NOMO-1 treated with dmso at 0.1 percent for 144 hours (cell line): ENCODE measurements at regions not wholly inside any gene's neighbourhood (a gene's known extent, or its start where the extent isn't known, plus 50 kb on each side); places are given as distances from the start of the nearest gene placed in this dataset.

Source experiments
- DNase-seq: peaks from one replicate; lab custom pipeline; 2025; ENCODE audit not compliant: unreplicated experiment; lab: John Stamatoyannopoulos, UW

GRCh38 chr2:129778584-129778877, 200.9 kb upstream of the RAB6C start:
- no peak for DNase-seq

GRCh38 chr2:129779783-129780182, 199.7 kb upstream of the RAB6C start:
- DNase-seq: no peak

- DNase-seq: no peak
Measured at GRCh38 chr2:129780316-129781270, 198.9 kb upstream of the RAB6C start.

GRCh38 chr2:129781749-129782632, 197.5 kb upstream of the RAB6C start:
- no peak for DNase-seq

GRCh38 chr2:129782633-129782990, 196.9 kb upstream of the RAB6C start:
- DNase-seq: no peak

- no peak for DNase-seq
Measured at GRCh38 chr2:129784486-129784885, 195.0 kb upstream of the RAB6C start.

GRCh38 chr2:129791712-129792111, 187.8 kb upstream of the RAB6C start:
- DNase-seq: no peak

- DNase-seq: no peak
Measured at GRCh38 chr2:129793431-129793902, 186.0 kb upstream of the RAB6C start.

- DNase-seq: no peak
Measured at GRCh38 chr2:129794116-129794515, 185.3 kb upstream of the RAB6C start.

- no peak for DNase-seq
Measured at GRCh38 chr2:129794540-129794939, 184.9 kb upstream of the RAB6C start.

- no peak for DNase-seq
Measured at GRCh38 chr2:129796225-129796624, 183.2 kb upstream of the RAB6C start.

- no peak for DNase-seq
Measured at GRCh38 chr2:129796801-129797488, 182.5 kb upstream of the RAB6C start.

GRCh38 chr2:129797489-129798300, 181.8 kb upstream of the RAB6C start:
- DNase-seq: no peak

GRCh38 chr2:129798301-129798581, 181.2 kb upstream of the RAB6C start:
- DNase-seq: no peak

GRCh38 chr2:129798626-129799025, 180.8 kb upstream of the RAB6C start:
- DNase-seq: no peak

- no peak for DNase-seq
Measured at GRCh38 chr2:129799036-129799958, 180.2 kb upstream of the RAB6C start.

- DNase-seq: no peak
Measured at GRCh38 chr2:129800285-129800684, 179.2 kb upstream of the RAB6C start.

GRCh38 chr2:129800686-129801085, 178.8 kb upstream of the RAB6C start:
- DNase-seq: no peak

GRCh38 chr2:129801575-129801974, 177.9 kb upstream of the RAB6C start:
- no peak for DNase-seq

- no peak for DNase-seq
Measured at GRCh38 chr2:129802290-129802689, 177.2 kb upstream of the RAB6C start.
